ENCODE measurements at regions not wholly inside any gene's neighbourhood (a gene's known extent, or its start where the extent isn't known, plus 50 kb on each side); places are given as distances from the start of the nearest gene placed in this dataset.

DNA sequence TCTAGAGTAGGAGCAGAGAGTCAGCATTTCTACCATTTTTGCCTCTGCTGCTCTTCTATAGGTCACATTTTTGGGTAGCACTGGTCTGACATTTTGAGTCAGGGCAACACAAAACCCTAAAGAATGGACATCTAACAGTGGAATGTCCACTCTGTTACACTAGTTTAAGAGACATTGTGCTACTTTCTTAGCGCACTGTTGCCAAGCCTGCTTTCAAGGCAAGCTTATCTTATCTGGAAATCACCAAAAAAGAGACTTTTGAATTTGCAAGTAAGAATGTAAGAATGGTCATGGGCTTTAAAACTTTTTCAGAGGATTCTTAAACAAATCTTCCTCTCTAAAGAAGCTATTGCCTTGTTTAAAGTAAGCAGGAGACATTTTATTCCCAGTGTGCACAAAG lies 73.0 kb upstream of the STARD4 start:
- DNase-seq: no peak
- in situ Hi-C loops (cut with HindIII; ENCODE audit: low pct_ligation_motif_present, low pct_unique_long_range_greater_than_20kb, low sequenced_read_pairs): no loop called here

DNA sequence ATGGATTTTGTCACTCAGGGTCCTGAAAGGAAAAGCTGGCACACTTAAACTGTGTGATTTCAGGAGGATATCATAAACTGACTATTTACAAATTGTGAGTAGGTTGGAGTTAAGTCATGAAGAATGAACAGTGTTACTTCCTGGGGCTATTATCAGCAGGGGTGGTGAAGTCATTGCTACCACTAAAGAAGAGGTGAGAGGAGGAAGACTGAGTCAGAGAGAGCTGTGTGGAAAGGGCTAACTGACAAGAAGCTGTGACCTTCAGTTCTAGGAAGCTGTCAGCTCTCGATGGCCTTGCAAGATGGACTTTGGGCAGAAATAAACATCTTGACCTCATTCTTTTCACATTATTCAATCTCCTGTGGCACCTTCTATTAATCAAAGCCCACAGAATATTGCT lies 72.3 kb upstream of the STARD4 start:
- DNase-seq: no peak
- in situ Hi-C loops (cut with HindIII; ENCODE audit: low pct_ligation_motif_present, low pct_unique_long_range_greater_than_20kb, low sequenced_read_pairs): no loop called here

DNA sequence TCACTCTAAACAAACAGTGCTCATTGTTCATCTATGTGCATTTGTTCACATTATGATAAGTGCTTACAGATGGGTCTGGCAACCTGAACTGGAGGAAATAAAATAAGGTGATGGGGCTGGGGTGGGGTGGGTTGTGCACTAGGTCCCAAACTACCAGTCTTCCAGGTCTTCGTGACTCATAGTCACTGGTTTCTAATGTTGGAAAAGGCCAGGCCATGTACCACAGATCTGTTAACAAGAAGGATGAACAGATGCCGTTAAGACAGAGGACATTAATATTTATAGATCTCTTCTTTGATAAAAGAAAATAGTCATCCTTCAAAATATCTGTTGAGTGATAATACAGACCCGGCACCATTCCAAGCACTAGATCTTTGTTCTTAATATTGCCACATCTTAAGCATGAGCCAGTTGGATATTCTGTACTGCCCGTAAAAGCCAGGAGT lies 71.4 kb upstream of the STARD4 start:
- in situ Hi-C loops (cut with HindIII; ENCODE audit: low pct_ligation_motif_present, low pct_unique_long_range_greater_than_20kb, low sequenced_read_pairs): no loop called here
- no peak for DNase-seq

DNA sequence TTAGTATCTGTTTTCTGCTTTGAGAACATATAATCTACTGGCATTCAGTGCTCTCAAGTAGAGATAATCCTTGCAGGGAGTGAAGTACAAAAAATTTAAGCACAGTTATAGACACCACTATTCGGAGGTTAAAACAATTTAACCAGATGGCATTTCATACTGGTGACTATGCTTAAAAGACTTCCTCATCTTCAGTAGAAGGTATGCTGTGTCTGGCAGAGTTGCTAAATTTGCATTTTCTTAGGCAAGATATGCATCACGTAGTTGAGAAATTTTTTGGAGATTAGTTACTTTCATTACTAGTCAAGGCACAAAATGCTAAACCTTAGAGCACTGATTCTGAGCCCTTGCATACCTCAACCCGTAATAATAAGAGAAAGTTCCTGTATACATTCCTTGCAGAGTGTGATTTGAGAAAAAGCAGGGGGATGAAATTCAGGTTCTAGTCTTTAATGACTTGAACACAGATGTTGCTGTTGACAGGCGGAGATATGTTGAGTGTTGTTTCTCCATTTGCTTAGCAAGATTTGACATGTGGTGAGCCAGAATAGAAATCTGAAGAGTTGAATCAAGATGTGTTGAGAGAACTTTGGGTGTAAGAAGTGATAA lies 70.8 kb upstream of the STARD4 start:
- no peak for DNase-seq

DNA sequence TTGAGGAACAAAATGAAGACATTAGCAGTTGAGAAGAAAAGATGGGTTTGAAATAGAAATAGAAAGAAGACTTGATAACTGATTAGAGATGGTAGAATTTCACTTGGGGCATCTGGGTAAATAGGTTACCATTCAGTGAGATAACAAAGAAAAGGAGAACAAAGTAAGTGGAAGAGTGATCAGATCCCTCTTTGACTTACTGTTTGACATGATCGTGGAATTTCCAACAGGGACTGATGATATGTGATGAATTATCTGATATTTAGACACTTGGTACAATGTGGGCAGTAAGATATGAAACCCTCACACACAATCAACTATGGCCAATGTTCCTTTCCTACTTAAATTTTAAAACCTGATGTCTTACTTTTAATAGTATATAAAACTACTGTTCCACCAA lies 70.1 kb upstream of the STARD4 start:
- in situ Hi-C loops (cut with HindIII; ENCODE audit: low pct_ligation_motif_present, low pct_unique_long_range_greater_than_20kb, low sequenced_read_pairs): no loop called here
- DNase-seq: no peak

More for the DNA sequence above, 70.8 kb upstream of the STARD4 start:
- in situ Hi-C loops (cut with HindIII; ENCODE audit: low pct_ligation_motif_present, low pct_unique_long_range_greater_than_20kb, low sequenced_read_pairs): no loop called here

DNA sequence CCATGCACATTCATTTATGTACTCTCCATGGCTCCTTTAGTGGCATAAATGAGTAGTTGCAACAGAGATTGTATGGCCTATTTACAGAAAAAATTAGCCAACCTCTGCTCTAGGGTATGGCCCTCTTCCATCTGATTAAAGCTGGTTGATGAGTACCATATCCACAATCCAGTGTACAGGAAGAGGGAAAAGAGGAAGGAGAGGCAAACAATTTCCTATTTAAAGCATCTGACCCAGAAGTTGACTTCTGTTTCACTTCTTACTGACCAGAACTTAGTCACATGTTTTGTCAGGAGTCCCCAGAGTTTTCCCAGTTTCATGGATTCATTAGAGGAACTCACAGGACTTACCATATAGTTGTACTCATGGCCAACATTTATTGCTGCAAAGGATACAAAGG lies 68.6 kb upstream of the STARD4 start:
- no peak for DNase-seq

DNA sequence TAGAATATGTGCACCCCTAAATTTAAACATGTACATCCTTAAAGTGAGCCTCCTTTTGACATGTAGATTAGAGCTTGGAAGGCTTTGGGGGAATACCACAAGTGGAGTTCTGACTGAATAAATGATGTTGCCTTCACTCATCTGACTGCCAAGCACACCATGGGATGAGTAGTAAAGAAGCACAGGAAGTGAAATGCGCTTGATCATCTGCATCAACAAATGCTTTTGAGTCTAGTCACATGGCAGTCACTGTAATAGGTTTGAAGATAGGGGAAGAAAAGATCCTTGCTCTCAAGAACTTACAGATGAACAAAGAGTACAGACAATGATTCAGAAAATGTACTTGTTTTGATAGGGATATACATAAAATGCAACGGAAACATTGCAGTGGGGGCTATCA lies 62.0 kb upstream of the STARD4 start:
- no peak for DNase-seq
- in situ Hi-C loops (cut with HindIII; ENCODE audit: low pct_ligation_motif_present, low pct_unique_long_range_greater_than_20kb, low sequenced_read_pairs): no loop called here

More for the DNA sequence above, 68.6 kb upstream of the STARD4 start:
- in situ Hi-C loops (cut with HindIII; ENCODE audit: low pct_ligation_motif_present, low pct_unique_long_range_greater_than_20kb, low sequenced_read_pairs): no loop called here

DNA sequence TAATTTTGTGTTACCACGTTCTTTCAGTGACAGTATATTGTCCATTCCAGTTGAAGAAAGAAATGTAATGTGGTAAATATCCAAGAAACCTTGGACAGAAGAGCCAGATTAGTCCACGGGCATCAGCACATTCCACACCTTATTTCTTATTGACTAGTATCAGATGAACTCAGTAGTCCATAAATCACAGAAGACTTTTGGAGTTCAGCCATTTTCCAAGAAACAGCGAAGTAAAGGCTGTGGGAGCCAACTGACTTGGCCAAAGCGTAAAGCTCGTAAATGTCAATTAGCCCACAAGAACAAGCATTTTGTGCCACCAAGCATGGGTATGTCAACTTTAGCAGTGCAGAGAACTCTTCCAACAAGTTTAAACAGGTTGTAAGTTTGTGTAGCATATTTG lies 60.2 kb upstream of the STARD4 start:
- no peak for DNase-seq
- in situ Hi-C loops (cut with HindIII; ENCODE audit: low pct_ligation_motif_present, low pct_unique_long_range_greater_than_20kb, low sequenced_read_pairs): no loop called here

DNA sequence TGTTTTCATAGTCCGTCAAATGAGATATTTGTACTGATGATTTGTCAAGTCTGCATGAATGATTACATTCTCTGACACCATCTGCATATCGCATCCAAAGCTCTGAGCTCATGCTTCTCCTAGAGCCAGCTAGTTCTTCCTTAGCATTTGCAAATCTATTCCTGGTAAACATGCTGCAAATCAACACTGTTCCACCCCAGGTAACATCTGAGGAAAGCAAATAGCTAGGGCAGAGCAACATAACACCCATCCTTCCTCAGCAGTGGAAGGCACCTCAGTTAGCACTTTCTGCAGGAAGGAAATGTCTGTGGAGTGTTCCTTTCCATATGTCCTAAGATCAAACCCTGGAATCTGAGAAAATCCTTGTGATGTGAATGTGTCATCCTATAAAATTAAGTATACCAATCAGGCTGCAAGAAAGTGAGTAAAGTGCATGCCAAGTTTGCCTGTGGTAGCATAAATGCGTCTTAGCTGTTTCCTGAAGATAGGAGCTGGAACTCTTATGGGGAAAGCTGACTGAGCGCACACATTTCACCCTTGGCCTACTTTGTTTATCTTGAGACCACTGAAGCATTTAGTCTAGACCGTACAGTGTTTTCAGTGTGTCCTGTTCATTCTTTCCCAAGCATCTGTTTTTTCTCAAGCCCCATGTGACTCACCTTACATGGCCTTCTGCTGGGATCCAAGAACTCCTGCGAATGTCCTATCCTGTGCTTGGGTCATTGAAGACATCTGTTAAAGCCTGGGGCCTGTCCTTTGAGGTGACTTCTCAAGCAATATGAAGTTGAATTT lies 50.9 kb upstream of the STARD4 start:
- peak; percentile 28 for DNase-seq
- in situ Hi-C loops (cut with HindIII; ENCODE audit: low pct_ligation_motif_present, low pct_unique_long_range_greater_than_20kb, low sequenced_read_pairs): no loop called here

DNA sequence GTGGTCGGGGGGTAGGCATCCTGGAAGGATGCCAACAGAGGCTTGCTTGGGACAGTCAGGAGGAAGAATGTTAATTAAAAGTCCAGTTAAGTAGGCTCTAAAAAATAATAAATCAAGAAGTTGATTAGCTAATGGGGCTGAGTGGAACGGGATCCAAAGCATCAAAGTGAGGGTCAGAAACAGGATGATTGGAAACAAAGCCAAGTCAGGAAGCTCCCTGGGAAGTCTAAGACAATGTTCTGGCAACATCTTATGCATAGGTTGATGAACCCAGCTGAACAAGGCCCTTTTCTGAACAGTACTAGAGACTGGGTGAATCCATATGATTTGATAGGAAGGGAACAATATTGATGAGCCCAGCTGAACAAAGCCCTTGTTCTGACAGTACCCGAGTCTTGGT lies 50.2 kb upstream of the STARD4 start:
- DNase-seq: no peak
- in situ Hi-C loops (cut with HindIII; ENCODE audit: low pct_ligation_motif_present, low pct_unique_long_range_greater_than_20kb, low sequenced_read_pairs): no loop called here
